ENCODE measurements at regions not wholly inside any gene's neighbourhood (a gene's known extent, or its start where the extent isn't known, plus 50 kb on each side); places are given as distances from the start of the nearest gene placed in this dataset.

DNA sequence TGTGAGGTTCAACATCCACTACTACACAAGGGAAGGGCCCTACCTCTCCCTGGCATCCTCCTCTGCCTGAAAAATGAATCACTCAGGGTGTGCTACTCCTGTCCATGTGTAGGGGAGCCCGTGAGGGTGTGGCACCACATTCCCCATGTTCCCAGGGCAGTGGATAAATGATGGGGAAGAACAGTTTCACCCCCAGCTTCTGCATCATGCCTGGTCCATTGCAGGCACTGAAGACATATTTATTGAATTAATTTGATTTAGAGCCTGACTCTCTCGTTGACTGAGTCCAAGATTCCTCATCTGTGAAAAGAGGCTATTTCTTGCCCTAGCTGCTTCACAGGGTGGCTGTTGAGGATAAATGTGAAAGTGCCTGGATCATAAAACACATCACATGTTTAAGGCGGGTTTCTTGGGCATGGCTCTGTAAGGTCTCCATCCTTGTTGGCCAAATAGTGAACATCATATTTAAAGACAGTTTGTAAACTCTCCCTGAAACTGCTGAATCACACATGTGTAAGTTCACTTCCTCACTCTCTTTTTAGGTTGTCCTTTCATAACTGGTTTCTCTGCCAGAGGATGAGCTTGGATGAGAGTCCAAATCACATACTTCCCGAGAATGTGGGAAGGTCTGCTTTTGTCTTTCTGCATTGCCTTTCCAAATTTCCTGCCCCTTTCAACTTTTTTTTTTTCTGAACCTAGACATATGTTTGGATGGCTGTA, 79.7 kb upstream of the FYN start:
- DNase-seq (ENCODE audit: low read depth, low spot score) = no peak
- CTCF ChIA-PET = no interaction called here
- TF ChIP-seq, protein P1, sequence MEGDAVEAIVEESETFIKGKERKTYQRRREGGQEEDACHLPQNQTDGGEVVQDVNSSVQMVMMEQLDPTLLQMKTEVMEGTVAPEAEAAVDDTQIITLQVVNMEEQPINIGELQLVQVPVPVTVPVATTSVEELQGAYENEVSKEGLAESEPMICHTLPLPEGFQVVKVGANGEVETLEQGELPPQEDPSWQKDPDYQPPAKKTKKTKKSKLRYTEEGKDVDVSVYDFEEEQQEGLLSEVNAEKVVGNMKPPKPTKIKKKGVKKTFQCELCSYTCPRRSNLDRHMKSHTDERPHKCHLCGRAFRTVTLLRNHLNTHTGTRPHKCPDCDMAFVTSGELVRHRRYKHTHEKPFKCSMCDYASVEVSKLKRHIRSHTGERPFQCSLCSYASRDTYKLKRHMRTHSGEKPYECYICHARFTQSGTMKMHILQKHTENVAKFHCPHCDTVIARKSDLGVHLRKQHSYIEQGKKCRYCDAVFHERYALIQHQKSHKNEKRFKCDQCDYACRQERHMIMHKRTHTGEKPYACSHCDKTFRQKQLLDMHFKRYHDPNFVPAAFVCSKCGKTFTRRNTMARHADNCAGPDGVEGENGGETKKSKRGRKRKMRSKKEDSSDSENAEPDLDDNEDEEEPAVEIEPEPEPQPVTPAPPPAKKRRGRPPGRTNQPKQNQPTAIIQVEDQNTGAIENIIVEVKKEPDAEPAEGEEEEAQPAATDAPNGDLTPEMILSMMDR (IDR thresholded peaks at IDR 0.05; ENCODE audit: insufficient read depth, low read length, missing control alignments) = no peak
- no peak overlapping the region for H3K4me3 ChIP-seq (ENCODE audit: low read depth, low read length)
- POLR2A ChIA-PET = no interaction called here

DNA sequence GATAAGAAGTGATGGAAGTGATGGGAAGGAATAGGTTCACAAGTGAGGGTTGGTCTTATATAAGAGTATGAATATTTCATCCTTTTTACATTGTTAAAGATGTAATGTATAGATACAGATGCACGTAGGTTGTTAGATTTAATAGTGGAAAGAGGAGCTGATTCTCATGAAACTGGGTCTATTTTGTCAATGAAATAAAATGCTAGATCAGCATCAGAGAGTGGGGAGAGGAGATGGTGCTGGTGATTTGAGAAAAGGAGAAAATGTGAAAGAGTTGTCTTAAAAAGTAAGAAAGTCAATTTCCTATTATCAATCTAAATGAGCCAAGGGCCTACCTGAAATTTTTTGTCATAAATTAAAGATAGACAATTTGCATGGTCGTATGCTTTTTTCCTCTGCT, 82.8 kb upstream of the FYN start:
- no peak overlapping the region for H3K4me3 ChIP-seq (ENCODE audit: low read depth, low read length)
- TF ChIP-seq, protein P1 (IDR thresholded peaks at IDR 0.05; ENCODE audit: insufficient read depth, low read length, missing control alignments) = no peak
- no peak for DNase-seq (ENCODE audit: low read depth, low spot score)
- CTCF ChIA-PET = interaction anchor here (1.2 to 1.8 kb wide), 2 partner anchors 12 to 36 kb away, joined by 3 to 4 read pairs; no protein-coding TSS in a partner anchor
- POLR2A ChIA-PET = no interaction called here

DNA sequence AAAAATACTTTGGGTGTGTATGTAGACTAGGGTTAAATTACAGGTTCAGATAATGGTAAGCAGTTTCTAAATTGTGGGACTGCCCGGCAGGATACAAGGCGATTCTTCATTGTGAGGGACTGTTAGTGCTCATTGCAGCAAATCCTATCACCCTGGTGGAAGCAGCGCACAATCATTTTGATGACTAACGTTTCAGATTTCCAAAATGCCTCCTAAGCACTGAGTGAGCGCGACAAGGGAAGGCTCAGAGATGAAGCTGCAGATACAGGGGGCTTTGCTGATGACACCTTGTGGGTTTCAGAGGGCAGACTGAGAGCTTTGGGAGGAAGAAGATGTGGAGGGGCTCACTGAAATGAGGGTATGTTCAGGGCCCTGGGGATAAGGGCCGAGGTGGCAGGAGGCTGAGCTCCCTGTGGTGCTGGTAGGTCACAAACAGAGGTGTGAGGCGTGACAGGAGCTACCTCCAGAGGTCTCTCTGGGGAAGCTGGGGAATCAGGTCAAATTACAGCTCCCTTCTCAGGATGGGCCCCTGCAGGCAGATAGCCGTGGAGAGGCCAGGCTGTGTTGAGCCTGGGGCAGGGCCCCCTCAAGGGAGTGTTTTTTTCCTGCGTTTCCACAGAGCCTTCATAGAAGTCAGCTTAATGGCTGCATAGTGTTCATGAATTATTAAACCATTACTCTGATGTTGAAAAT, 84.5 kb upstream of the FYN start:
- CTCF ChIA-PET = interaction anchor here (0.9 to 1.5 kb wide), 3 partner anchors 15 to 35 kb away, joined by 3 to 4 read pairs (median 3); no protein-coding TSS in a partner anchor
- H3K4me3 ChIP-seq (ENCODE audit: low read depth, low read length) = no peak overlapping the region
- DNase-seq (ENCODE audit: low read depth, low spot score) = no peak
- TF ChIP-seq, protein P1 (IDR thresholded peaks at IDR 0.05; ENCODE audit: insufficient read depth, low read length, missing control alignments) = no peak
- POLR2A ChIA-PET = no interaction called here

DNA sequence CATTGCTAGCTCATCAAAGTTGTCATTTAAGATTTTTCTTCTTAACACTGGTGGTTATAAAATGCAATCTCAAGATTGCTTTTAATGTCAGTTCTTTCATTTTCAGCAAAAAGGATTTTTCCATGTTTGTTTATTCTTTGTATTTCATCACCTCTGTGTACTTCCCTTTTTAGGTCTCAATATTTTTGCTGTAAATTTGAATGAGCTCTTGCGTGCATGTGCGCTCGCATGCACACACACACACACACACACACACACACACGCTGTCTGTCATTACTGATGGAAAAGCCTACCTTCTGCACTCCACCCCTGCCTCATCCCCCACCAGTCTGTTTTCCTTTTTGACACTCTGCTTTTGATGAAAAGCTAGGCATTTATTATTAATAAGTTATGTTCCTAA, 85.3 kb upstream of the FYN start:
- H3K4me3 ChIP-seq (ENCODE audit: low read depth, low read length) = no peak overlapping the region
- TF ChIP-seq, protein P1 (IDR thresholded peaks at IDR 0.05; ENCODE audit: insufficient read depth, low read length, missing control alignments) = no peak
- DNase-seq (ENCODE audit: low read depth, low spot score) = no peak
- ChIA-PET POLR2A (no interaction called here), CTCF (interaction anchor here (0.9 to 1.5 kb wide), 3 partner anchors 15 to 35 kb away, joined by 3 to 4 read pairs (median 3); no protein-coding TSS in a partner anchor)

DNA sequence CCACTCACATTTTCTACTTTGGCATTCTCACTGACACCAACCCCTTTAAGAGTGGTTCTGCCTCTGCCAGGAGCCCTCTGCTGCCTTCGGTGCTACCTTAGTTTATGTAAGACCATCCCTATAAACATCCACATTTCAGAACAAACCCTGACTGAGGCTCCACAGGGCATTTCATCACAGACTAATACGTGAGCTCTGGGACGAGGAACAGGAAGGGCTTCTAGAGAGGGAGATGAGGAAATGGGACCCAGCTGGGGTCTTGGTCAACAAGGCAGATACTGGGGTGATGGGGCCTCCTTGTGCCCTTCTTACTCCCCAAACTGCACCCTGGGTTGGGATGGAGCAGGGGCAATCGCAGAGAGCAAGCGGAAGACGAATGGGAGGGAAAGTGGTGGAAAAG, 86.5 kb upstream of the FYN start:
- ChIA-PET CTCF (interaction anchor here (1.0 kb wide), 1 partner anchor 10 kb away, joined by 3 read pairs; no protein-coding TSS in a partner anchor), POLR2A (no interaction called here)
- no peak overlapping the region for H3K4me3 ChIP-seq (ENCODE audit: low read depth, low read length)
- no peak for DNase-seq (ENCODE audit: low read depth, low spot score)
- TF ChIP-seq, protein P1 (IDR thresholded peaks at IDR 0.05; ENCODE audit: insufficient read depth, low read length, missing control alignments) = no peak

DNA sequence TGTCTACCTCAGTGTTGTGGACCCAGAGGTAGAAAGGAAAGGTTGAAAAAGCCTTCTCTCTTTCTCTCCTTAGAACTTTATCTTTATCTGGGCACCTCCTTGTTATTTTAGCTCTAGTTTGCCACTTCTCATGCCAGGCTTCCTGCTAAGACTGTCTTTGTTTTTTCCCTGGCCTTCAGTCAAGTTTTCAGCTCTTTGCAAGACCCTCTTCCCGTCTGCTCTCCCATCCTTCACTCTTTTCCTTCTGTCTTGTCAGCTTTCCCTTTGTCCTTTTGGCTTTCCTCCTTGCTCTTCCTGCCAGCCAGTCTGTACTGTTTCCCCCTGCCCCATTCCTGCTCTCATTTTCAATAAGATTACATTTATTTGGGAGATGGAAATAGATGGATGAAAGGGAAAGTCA, 86.8 kb upstream of the CCN6 start:
- CTCF ChIA-PET = no interaction called here
- DNase-seq (ENCODE audit: low read depth, low spot score) = no peak
- TF ChIP-seq, protein P1 (IDR thresholded peaks at IDR 0.05; ENCODE audit: insufficient read depth, low read length, missing control alignments) = no peak
- POLR2A ChIA-PET = no interaction called here
- no peak overlapping the region for H3K4me3 ChIP-seq (ENCODE audit: low read depth, low read length)
